MM.1S (cell line): ENCODE measurements at regions not wholly inside any gene's neighbourhood (a gene's known extent, or its start where the extent isn't known, plus 50 kb on each side); places are given as distances from the start of the nearest gene placed in this dataset.

Experiments
- CTCF ChIP-seq: fragments of 300-600 bp; sonication (generic); IDR thresholded peaks from 2 replicates; pipeline ENCODE4 v1.5.1; 2016; ENCODE audit warnings: antibody characterized with exemption, low read length, mixed read lengths
- EZH2 ChIP-seq: fragments of 300-600 bp; sonication (generic); optimal IDR thresholded peaks from 2 replicates; pipeline ENCODE3; 2017; ENCODE audit warnings: low read depth, mild to moderate bottlenecking, antibody characterized with exemption, low read length, mixed read lengths
- EZH2phosphoT487 ChIP-seq: fragments of 300-600 bp; sonication (generic); IDR thresholded peaks from 2 replicates; pipeline ENCODE4 v1.6.1; 2018; ENCODE audit warnings: antibody characterized with exemption, low read length

DNA sequence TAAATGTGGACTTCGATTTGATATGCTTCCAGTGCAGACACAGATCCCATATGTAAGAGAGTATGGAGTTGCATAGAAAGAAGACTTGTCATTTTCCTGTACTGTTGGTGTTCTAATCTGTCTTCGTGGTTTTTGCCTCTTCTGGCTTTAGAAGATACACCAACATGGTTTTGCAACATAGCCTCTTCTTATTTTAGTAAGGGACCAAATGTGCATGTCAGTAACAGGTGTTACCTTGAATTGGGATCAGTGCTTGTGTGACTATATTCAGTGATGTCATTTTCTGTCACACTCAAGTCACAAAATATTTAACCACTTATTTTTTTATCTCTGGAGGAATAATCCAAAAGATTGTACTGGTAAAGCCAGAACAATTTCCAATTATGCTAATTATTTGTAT is 140.4 kb downstream of the SNRPN start:
- TF ChIP-seq EZH2phosphoT487 (no peak), CTCF (no peak), EZH2 (no peak)
